Endodermal cell (in vitro differentiated cells): ENCODE measurements at regions not wholly inside any gene's neighbourhood (a gene's known extent, or its start where the extent isn't known, plus 50 kb on each side); places are given as distances from the start of the nearest gene placed in this dataset.

Experiments used
- DNase-seq: peaks from one replicate; pipeline ENCODE4 v3.0.0-alpha.2; 2017
- H3K27ac ChIP-seq: 2 replicates; pipeline ENCODE4 v1.5.1; 2013; ENCODE audit warnings: mild to moderate bottlenecking, low read depth, low read length, moderate library complexity
- H3K27me3 ChIP-seq: 2 replicates; pipeline ENCODE4 v1.6.1; 2013; ENCODE audit warnings: mild to moderate bottlenecking, low read length, moderate library complexity; ENCODE audit not compliant: insufficient read depth, control insufficient read depth, poor library complexity, severe bottlenecking
- H3K36me3 ChIP-seq: 2 replicates; pipeline ENCODE4 v1.7.0; 2013; ENCODE audit warnings: mild to moderate bottlenecking, low read length, moderate library complexity; ENCODE audit not compliant: control insufficient read depth, insufficient read depth
- H3K4me1 ChIP-seq: one replicate; pipeline ENCODE4 v1.7.0; 2013; ENCODE audit warnings: low read length; ENCODE audit not compliant: control insufficient read depth, insufficient read depth
- H3K4me3 ChIP-seq: 2 replicates; pipeline ENCODE4 v1.5.1; 2013; ENCODE audit warnings: mild to moderate bottlenecking, low read length, moderate library complexity
- H3K9ac ChIP-seq: 2 replicates; pipeline ENCODE4 v1.6.1; 2013; ENCODE audit warnings: mild to moderate bottlenecking, low read length, moderate library complexity; ENCODE audit not compliant: poor library complexity, severe bottlenecking; ENCODE audit errors: extremely low read depth
- H3K9me3 ChIP-seq: 2 replicates; pipeline ENCODE4 v1.6.1; 2013; ENCODE audit warnings: mild to moderate bottlenecking, low read length, moderate library complexity; ENCODE audit not compliant: control insufficient read depth
- H3K27ac Mint-ChIP-seq: 2 replicates; pipeline ENCODE4 v1.8.0; 2020; ENCODE audit warnings: mixed read lengths
- H3K27me3 Mint-ChIP-seq: 2 replicates; pipeline ENCODE4 v1.8.0; 2021; ENCODE audit warnings: mild to moderate bottlenecking, mixed read lengths; ENCODE audit not compliant: insufficient read depth
- H3K36me3 Mint-ChIP-seq: 2 replicates; pipeline ENCODE4 v1.8.0; 2020; ENCODE audit warnings: low read depth, mixed read lengths
- H3K4me1 Mint-ChIP-seq: 2 replicates; pipeline ENCODE4 v1.8.0; 2020; ENCODE audit warnings: mixed read lengths
- H3K4me3 Mint-ChIP-seq: 2 replicates; pipeline ENCODE4 v1.8.0; 2020; ENCODE audit warnings: mild to moderate bottlenecking, moderate library complexity, mixed read lengths
- H3K9me3 Mint-ChIP-seq: 2 replicates; pipeline ENCODE4 v1.8.0; 2020; ENCODE audit warnings: mild to moderate bottlenecking, mixed read lengths
- WGBS, 2 experiments: methylation state at CpG; one replicate each; pipeline versions ENCODE4 v1.1.5 to v1.1.7; 2013; ENCODE audit warnings: missing lambda C conversion rate in 2 of 2, mixed read lengths in 1 of 2; ENCODE audit not compliant: insufficient coverage in 1 of 2, insufficient read length in 1 of 2; 5-methylcytosine and 5-hydroxymethylcytosine counted together
- TF ChIP-seq, protein P1 (sequence below): fragments of 200-600 bp; sonication (generic); conservative IDR thresholded peaks from 2 replicates; pipeline ENCODE4 v1.5.0; 2021; ENCODE audit warnings: antibody characterized with exemption, mild to moderate bottlenecking

DNA sequence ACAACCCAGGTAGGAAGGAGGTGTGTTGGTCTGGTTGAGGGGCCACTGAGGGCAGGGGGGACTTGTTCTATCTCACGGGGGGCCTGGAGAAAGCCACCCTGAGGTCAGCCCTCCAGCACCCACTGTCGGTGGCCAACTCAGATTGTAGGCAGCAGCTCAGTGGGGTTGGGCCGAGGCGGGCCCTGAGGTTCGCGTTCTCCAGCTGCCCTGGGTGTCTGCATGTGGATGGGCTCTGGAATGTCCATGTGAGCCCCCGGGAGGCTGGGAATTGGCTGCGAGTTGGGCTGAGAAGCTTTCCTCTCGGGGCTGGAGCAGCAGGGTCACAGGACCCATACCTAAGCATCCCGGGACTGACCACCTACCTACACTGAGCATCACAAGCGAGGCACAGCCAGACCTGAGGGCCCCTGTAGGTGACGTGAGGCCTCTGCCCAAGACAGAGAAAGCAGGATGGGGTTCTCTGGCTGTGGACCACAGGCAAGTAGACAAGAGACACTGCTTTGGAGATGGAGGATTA is 70.3 kb upstream of the HAAO start:
- H3K9me3 Mint-ChIP-seq = peaks cover 2% of the 10 kb centered on the region
- H3K27me3 Mint-ChIP-seq = no peaks in the 10 kb centered on the region
- Histone ChIP-seq H3K9me3 (no peaks in the 10 kb centered on the region), H3K4me1 (peaks cover 3% of the 10 kb centered on the region), H3K36me3 (no peaks in the 10 kb centered on the region), H3K27me3 (no peaks in the 10 kb centered on the region), H3K27ac (no peak overlapping the region), H3K4me3 (no peak overlapping the region), H3K9ac (no peak overlapping the region)
- no peak overlapping the region for H3K27ac Mint-ChIP-seq
- TF ChIP-seq, protein P1, sequence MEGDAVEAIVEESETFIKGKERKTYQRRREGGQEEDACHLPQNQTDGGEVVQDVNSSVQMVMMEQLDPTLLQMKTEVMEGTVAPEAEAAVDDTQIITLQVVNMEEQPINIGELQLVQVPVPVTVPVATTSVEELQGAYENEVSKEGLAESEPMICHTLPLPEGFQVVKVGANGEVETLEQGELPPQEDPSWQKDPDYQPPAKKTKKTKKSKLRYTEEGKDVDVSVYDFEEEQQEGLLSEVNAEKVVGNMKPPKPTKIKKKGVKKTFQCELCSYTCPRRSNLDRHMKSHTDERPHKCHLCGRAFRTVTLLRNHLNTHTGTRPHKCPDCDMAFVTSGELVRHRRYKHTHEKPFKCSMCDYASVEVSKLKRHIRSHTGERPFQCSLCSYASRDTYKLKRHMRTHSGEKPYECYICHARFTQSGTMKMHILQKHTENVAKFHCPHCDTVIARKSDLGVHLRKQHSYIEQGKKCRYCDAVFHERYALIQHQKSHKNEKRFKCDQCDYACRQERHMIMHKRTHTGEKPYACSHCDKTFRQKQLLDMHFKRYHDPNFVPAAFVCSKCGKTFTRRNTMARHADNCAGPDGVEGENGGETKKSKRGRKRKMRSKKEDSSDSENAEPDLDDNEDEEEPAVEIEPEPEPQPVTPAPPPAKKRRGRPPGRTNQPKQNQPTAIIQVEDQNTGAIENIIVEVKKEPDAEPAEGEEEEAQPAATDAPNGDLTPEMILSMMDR = no peak
- no peak for DNase-seq
- peaks cover 10% of the 10 kb centered on the region for H3K4me1 Mint-ChIP-seq
- H3K4me3 Mint-ChIP-seq = no peak overlapping the region
- 93 to 94% methylated on average over 3 to 11 of the region's 12 CpGs for WGBS, 2 experiments
- no peaks in the 10 kb centered on the region for H3K36me3 Mint-ChIP-seq

DNA sequence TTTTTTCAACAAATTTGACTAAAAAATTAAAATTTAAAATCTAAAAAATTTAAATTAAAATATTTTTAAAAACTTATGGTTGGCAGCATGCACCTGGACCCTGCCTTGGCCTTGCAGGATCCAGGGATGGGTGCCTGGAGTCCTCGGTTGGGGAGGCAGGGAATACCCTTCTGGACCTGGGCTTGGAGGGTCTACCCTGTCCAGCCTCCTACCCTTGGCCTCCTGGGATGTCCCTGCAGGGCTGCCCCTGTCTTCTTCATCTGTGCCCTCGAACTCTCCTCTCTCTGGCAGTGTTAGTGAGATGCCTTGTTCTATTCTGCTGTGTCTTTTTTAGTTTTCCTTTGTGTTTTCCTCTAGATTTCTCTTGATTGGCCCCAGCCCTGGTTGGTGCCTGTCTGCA is 68.9 kb upstream of the HAAO start:
- Mint-ChIP-seq H3K36me3 (no peaks in the 10 kb centered on the region), H3K4me3 (no peak overlapping the region), H3K27me3 (no peaks in the 10 kb centered on the region), H3K4me1 (peaks cover 10% of the 10 kb centered on the region), H3K27ac (no peak overlapping the region), H3K9me3 (no peaks in the 10 kb centered on the region)
- DNase-seq = no peak
- Histone ChIP-seq H3K9ac (no peak overlapping the region), H3K27me3 (no peaks in the 10 kb centered on the region), H3K9me3 (no peaks in the 10 kb centered on the region), H3K4me3 (no peak overlapping the region), H3K27ac (no peak overlapping the region), H3K36me3 (no peaks in the 10 kb centered on the region), H3K4me1 (peaks cover 3% of the 10 kb centered on the region)
- WGBS, 2 experiments = 89 to 100% methylated on average over 1 to 2 of the region's 2 CpGs
- TF ChIP-seq, protein P1 = no peak

DNA sequence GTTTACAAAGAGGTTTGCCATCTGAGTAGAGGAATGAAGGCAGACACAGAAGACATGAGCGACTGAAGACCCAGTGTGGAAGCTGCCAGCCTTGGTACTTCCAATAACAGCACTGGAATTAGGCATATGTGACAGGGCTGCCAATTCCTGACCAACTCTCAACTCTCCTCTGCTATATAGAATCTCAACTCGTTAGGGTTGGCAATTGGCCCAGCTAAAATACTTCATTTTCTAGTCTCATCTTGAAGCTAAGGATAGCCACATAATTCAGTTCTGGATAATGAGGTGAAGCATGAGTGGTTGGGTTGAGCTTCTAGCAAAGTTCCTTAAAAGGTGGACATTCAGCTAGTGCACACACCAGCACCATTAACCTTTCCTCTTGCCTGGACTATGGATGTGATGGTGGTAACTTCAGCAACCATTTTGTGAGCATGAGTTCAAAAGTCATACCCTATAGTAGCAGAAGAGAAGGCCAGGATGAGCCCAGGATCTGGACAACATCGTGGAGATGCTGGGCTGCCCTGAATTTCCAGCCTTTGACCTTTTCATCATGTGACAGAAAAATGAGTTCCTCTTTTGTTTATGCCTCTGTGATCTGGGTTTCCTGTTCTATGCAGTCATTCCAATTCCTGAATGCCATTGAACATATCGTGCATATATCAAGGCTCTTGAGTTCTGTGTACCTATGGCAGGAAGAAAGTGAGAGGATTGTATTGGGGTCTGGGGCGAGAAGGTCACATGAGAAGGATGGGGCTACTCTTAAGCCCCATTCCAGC is 68.1 kb upstream of the HAAO start:
- H3K4me1 ChIP-seq = peaks cover 3% of the 10 kb centered on the region
- TF ChIP-seq, protein P1 = no peak
- 91 to 100% methylated on average over 3 to 5 of the region's 5 CpGs for WGBS, 2 experiments
- H3K36me3 ChIP-seq = no peaks in the 10 kb centered on the region
- H3K9me3 ChIP-seq = no peaks in the 10 kb centered on the region
- H3K4me3 ChIP-seq = no peak overlapping the region
- no peak overlapping the region for H3K9ac ChIP-seq
- Mint-ChIP-seq H3K36me3 (no peaks in the 10 kb centered on the region), H3K27ac (no peak overlapping the region), H3K4me1 (peaks cover 10% of the 10 kb centered on the region), H3K27me3 (no peaks in the 10 kb centered on the region), H3K9me3 (no peaks in the 10 kb centered on the region), H3K4me3 (no peak overlapping the region)
- no peak overlapping the region for H3K27ac ChIP-seq
- DNase-seq = no peak
- no peaks in the 10 kb centered on the region for H3K27me3 ChIP-seq
